Heart right ventricle (tissue), 16 donors: ENCODE measurements at regions not wholly inside any gene's neighbourhood (a gene's known extent, or its start where the extent isn't known, plus 50 kb on each side); places are given as distances from the start of the nearest gene placed in this dataset.

ENCODE experiments used
- ATAC-seq, 8 donors: fragments of 200-7000 bp; cut with Tn5 transposase; one replicate each; pipeline ENCODE4 v1.9.1; 2020; ENCODE audit warnings: mild to moderate bottlenecking in 8 of 8, moderate library complexity in 8 of 8, moderate number of reproducible peaks in 1 of 8
- DNase-seq, 2 donors: peaks; one replicate each; pipeline ENCODE4 v3.0.0-alpha.2; 2020
- H3K27ac ChIP-seq, 10 donors: fragments of 200-600 bp; sonication (generic) in 2 of 10; one replicate each; pipeline versions ENCODE4 v1.5.0 to v1.8.0; 2020 to 2022; ENCODE audit warnings: mild to moderate bottlenecking in 3 of 10
- H3K27me3 ChIP-seq, 7 donors: fragments of 200-600 bp; one replicate each; pipeline ENCODE4 v1.8.0; 2021 to 2022; ENCODE audit warnings: mild to moderate bottlenecking in 2 of 7
- H3K36me3 ChIP-seq, 9 donors: fragments of 200-600 bp; sonication (generic) in 1 of 9; one replicate each; pipeline versions ENCODE4 v1.5.0 to v1.8.0; 2020 to 2022; ENCODE audit warnings: mild to moderate bottlenecking in 2 of 9
- H3K4me1 ChIP-seq, 9 donors: fragments of 200-600 bp; sonication (generic) in 1 of 9; one replicate each; pipeline versions ENCODE4 v1.5.0 to v1.8.0; 2020 to 2022; ENCODE audit warnings: mild to moderate bottlenecking in 4 of 9
- H3K4me3 ChIP-seq, 10 donors: fragments of 200-600 bp; sonication (generic) in 2 of 10; one replicate each; pipeline versions ENCODE4 v1.5.0 to v1.8.0; 2020 to 2022; ENCODE audit warnings: mild to moderate bottlenecking in 7 of 10, moderate library complexity in 2 of 10
- H3K9me3 ChIP-seq, 11 donors: fragments of 200-600 bp in 10 of 11; sonication (generic) in 2 of 11; one replicate each; pipeline versions ENCODE4 v1.5.0 to v1.8.0; 2013 to 2022; ENCODE audit warnings: mild to moderate bottlenecking in 2 of 11, control low read depth in 1 of 11, moderate library complexity in 1 of 11
- WGBS, 2 donors: extraction: QIAGEN DNeasy Blood & Tissue Kit; methylation state at CpG; one replicate each; pipeline ENCODE4 v1.1.7; 2013; ENCODE audit warnings: inconsistent platforms in 1 of 2; 5-methylcytosine and 5-hydroxymethylcytosine counted together
- intact Hi-C, 10 donors: fragments of 100-400 bp; cut with DNase I; formaldehyde crosslinking; loops; one replicate each; pipeline versions ENCODE4 v1.11.1 to v1.14.2; 2022
- TF ChIP-seq, protein P1 (sequence below), 9 donors: fragments of 200-600 bp; sonication (generic) in 2 of 9; IDR thresholded peaks; one replicate each; pipeline versions ENCODE4 v1.5.0 to v1.8.0; 2021 to 2022; ENCODE audit warnings: antibody characterized with exemption in 9 of 9, mild to moderate bottlenecking in 5 of 9, moderate library complexity in 1 of 9
- donor health status: Arrhythmogenic right ventricular cardiomyopathy.
- donor health status: ischemic (EF 13 %, LVEDD 7.1; RV severe dilation, severe dysfunction).
- donor health status: healthy with polysubstance abuse.
- donor health status: DM: no; HTN: yes; CAD: no.
- donor health status: DM: no; HTN: no; CAD: no.
- donor health status: ischemic (EF 25% LVEDD 6.9; RV normal size, moderate dysfunction).
- donor health status: ischemic (EF 25% LVEDD 5.7; RV mildly dilated, moderate dysfunction).
- donor health status: healthy.
- donor health status: DM: yes; HTN: yes; CAD: no.
- donor health status: Ischemic cardiomyopathy.
- donor health status: ischemic (EF 35%, LVEDD 5.7; RV mildly dilated, moderate dysfunction).
- donor health status: nonischemic (EF 11% LVEDD 7.7; RV severe dilation, severe dysfunction).
- donor health status: DM: yes; HTN: yes; CAD: no.
- donor health status: PGD.
- donor health status: ischemic (EF 29% LVEDD 5.4; RV normal size, mild dysfunction).
- donor health status: nonischemic (EF 23%, LVEDD 6.1; RV moderate dilation, normal function).

DNA sequence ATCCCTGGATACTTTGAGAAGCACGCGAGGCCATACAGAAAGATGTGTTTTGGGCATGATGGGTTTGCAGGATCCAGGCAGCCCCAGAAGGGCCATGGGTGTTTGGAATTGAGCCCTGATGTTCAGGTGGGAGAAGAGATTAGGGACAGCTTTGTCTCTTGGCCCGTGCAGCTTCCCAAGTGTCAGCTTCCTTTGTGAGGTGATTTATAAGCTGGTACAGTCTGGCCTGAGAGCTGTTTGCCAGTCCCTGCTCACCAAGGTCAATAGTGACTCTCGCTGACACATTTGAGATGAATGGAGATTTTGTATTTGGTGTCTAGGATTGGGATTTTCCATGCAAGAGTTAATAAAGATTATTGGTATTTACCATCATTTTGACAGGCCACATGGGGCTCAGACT lies 165.9 kb downstream of the ICE1 start:
- no peak for DNase-seq
- WGBS, 2 donors = 86 to 87% methylated on average over 4 of the region's 4 CpGs
- no peak overlapping the region for H3K4me3 ChIP-seq
- H3K9me3 ChIP-seq = no peaks in the 10 kb centered on the region
- H3K27ac ChIP-seq = no peak overlapping the region
- no peaks in the 10 kb centered on the region for H3K36me3 ChIP-seq
- no peak for ATAC-seq
- TF ChIP-seq, protein P1, sequence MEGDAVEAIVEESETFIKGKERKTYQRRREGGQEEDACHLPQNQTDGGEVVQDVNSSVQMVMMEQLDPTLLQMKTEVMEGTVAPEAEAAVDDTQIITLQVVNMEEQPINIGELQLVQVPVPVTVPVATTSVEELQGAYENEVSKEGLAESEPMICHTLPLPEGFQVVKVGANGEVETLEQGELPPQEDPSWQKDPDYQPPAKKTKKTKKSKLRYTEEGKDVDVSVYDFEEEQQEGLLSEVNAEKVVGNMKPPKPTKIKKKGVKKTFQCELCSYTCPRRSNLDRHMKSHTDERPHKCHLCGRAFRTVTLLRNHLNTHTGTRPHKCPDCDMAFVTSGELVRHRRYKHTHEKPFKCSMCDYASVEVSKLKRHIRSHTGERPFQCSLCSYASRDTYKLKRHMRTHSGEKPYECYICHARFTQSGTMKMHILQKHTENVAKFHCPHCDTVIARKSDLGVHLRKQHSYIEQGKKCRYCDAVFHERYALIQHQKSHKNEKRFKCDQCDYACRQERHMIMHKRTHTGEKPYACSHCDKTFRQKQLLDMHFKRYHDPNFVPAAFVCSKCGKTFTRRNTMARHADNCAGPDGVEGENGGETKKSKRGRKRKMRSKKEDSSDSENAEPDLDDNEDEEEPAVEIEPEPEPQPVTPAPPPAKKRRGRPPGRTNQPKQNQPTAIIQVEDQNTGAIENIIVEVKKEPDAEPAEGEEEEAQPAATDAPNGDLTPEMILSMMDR (IDR thresholded peaks at IDR 0.05) = no peak
- no peaks in the 10 kb centered on the region for H3K27me3 ChIP-seq
- peaks cover 0 to 10% (median 0%) of the 10 kb centered on the region in 9 donors for H3K4me1 ChIP-seq
- intact Hi-C loops = no loop called here

GRCh38 chr5:5587474-5587873 lies 165.0 kb downstream of the ICE1 start:
- ATAC-seq = no peak

DNA sequence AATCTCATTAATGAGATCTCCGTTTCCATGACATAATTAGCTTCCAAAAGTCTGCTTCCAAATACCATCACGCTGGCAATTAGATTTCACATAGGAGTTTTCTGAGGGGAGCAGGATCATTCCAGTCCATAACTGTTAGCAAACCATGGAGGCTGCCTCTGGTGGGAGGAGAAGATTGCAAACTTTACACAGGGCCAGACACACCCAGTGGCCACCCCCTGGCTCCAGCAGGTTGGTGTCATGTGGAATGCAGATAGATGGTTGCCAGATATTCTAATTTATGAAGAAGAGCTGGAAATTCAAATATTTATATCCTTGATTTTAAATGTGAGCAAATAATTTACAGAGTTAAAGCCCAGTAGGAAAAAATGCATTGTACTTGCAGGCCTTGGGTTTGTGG lies 164.2 kb downstream of the ICE1 start:
- H3K9me3 ChIP-seq = no peaks in the 10 kb centered on the region
- H3K4me1 ChIP-seq = no peaks in the 10 kb centered on the region
- no peaks in the 10 kb centered on the region for H3K27me3 ChIP-seq
- H3K4me3 ChIP-seq = no peak overlapping the region
- no peak overlapping the region for H3K27ac ChIP-seq
- ATAC-seq (no peak), DNase-seq (no peak)
- 44 to 47% methylated on average over 2 of the region's 2 CpGs for WGBS, 2 donors
- intact Hi-C loops = no loop called here
- no peaks in the 10 kb centered on the region for H3K36me3 ChIP-seq
- TF ChIP-seq, protein P1 (IDR thresholded peaks at IDR 0.05) = no peak

More at GRCh38 chr5:5587474-5587873, 165.0 kb downstream of the ICE1 start:
- DNase-seq = no peak
- H3K36me3 ChIP-seq = no peaks in the 10 kb centered on the region
- no peak overlapping the region for H3K27ac ChIP-seq
- TF ChIP-seq, protein P1 (IDR thresholded peaks at IDR 0.05) = no peak
- H3K4me1 ChIP-seq = peaks cover 0 to 1% (median 0%) of the 10 kb centered on the region in 9 donors
- no peaks in the 10 kb centered on the region for H3K9me3 ChIP-seq
- H3K4me3 ChIP-seq = no peak overlapping the region
- WGBS, 2 donors = 83 to 85% methylated on average over 3 of the region's 3 CpGs
- no peaks in the 10 kb centered on the region for H3K27me3 ChIP-seq
- intact Hi-C loops = no loop called here

DNA sequence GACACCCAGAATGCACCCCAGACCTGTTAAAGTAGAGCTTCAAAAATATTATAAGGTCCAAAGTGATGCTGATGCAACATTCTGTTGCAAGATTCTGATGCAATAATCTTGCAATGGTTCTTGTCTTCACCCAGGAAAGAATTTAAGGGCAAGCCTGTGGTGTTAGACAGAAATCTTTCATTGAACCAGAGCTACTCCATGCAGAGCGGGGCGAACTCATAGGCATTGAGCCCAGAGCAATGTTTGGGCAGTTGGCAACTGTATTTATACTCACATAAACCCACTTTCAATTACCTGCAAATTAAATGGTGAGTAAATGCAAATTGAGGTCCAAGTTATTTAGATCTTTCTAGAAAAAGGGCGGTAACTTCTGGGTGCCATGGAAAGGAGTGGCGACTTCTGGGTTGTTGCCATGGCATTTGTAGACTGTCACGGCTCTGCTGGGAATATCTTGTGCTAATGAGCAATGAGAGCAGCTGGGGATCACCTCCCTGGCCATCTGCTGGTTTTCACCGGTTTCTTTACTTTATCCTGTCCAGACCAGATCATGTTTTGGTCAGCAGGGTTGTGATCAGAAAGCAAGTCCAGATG lies 163.4 kb downstream of the ICE1 start:
- DNase-seq = no peak
- H3K9me3 ChIP-seq = no peaks in the 10 kb centered on the region
- no peaks in the 10 kb centered on the region for H3K27me3 ChIP-seq
- TF ChIP-seq, protein P1 (IDR thresholded peaks at IDR 0.05) = no peak
- H3K36me3 ChIP-seq = no peaks in the 10 kb centered on the region
- H3K4me3 ChIP-seq = no peak overlapping the region
- intact Hi-C loops = no loop called here
- no peaks in the 10 kb centered on the region for H3K4me1 ChIP-seq
- no peak overlapping the region for H3K27ac ChIP-seq
- WGBS, 2 donors = 73 to 83% methylated on average over 6 of the region's 6 CpGs
- no peak for ATAC-seq
